HepG2 (cell line): ENCODE measurements at regions not wholly inside any gene's neighbourhood (a gene's known extent, or its start where the extent isn't known, plus 50 kb on each side); places are given as distances from the start of the nearest gene placed in this dataset.

Experiments
- BRD4 ChIP-seq: sonication (generic); formaldehyde crosslinking; IDR thresholded peaks from 2 replicates; pipeline ENCODE4 v1.4.0; 2020; ENCODE audit warnings: missing genetic modification reagents
- FOXJ3 ChIP-seq: sonication (generic); formaldehyde crosslinking; IDR thresholded peaks from 2 replicates; pipeline ENCODE4 v1.4.0; 2020; ENCODE audit warnings: missing genetic modification reagents, mild to moderate bottlenecking, borderline replicate concordance
- GABPA ChIP-seq, 2 experiments: IDR thresholded peaks; 2 replicates each; pipeline ENCODE4 v1.6.1; 2011 to 2016; ENCODE audit warnings: low read depth in 2 of 2, low read length in 1 of 2, missing biosample characterization in 1 of 2, missing genetic modification characterization in 1 of 2
- KDM5A ChIP-seq: fragments of 200-600 bp; sonication (generic); IDR thresholded peaks from 2 replicates; pipeline ENCODE4 v1.7.0; 2018; ENCODE audit warnings: antibody characterized with exemption, mild to moderate bottlenecking, low read length, borderline replicate concordance
- SOX13 ChIP-seq, 3 experiments: fragments of 450-650 bp in 1 of 3; sonication (generic) in 1 of 3; formaldehyde crosslinking in 1 of 3; IDR thresholded peaks in 2 of 3; conservative IDR thresholded peaks in 1 of 3; 2 replicates each; pipeline versions ENCODE4 v1.5.0 to v1.6.1; 2016 to 2020; ENCODE audit warnings: antibody characterized with exemption in 1 of 3, mild to moderate bottlenecking in 1 of 3, missing compliant biosample characterization in 1 of 3, missing genetic modification reagents in 1 of 3, moderate library complexity in 1 of 3
- THRA ChIP-seq: sonication (generic); formaldehyde crosslinking; IDR thresholded peaks from 2 replicates; pipeline ENCODE4 v1.4.0; 2020; ENCODE audit warnings: missing genetic modification reagents, borderline replicate concordance
- YY1 ChIP-seq: IDR thresholded peaks from 2 replicates; pipeline ENCODE4 v1.6.1; 2011; ENCODE audit warnings: low read length, low read depth, moderate library complexity, mild to moderate bottlenecking; ENCODE audit not compliant: insufficient read depth, insufficient replicate concordance
- ZC3H13 ChIP-seq: sonication (generic); formaldehyde crosslinking; IDR thresholded peaks from 2 replicates; pipeline ENCODE4 v1.8.1; 2023; ENCODE audit warnings: mild to moderate bottlenecking, missing genetic modification reagents, moderate library complexity
- ZFP91 ChIP-seq: sonication (generic); formaldehyde crosslinking; IDR thresholded peaks from 2 replicates; pipeline ENCODE4 v1.9.0; 2022; ENCODE audit warnings: missing genetic modification reagents, mild to moderate bottlenecking, borderline replicate concordance
- ZNF484 ChIP-seq: sonication (generic); formaldehyde crosslinking; IDR thresholded peaks from 2 replicates; pipeline ENCODE4 v1.5.1; 2020; ENCODE audit warnings: mild to moderate bottlenecking, low read depth, missing genetic modification reagents, borderline replicate concordance
- ZNF563 ChIP-seq: sonication (generic); formaldehyde crosslinking; IDR thresholded peaks from 2 replicates; pipeline ENCODE4 v1.8.0; 2022; ENCODE audit warnings: mild to moderate bottlenecking, moderate library complexity, missing genetic modification reagents
- TF ChIP-seq, protein P1 (sequence below): sonication (generic); formaldehyde crosslinking; IDR thresholded peaks from 2 replicates; pipeline ENCODE4 v1.4.0; 2020; ENCODE audit warnings: missing genetic modification reagents
- TF ChIP-seq, protein P2 (sequence below): sonication (generic); formaldehyde crosslinking; IDR thresholded peaks from 2 replicates; pipeline ENCODE4 v1.5.0; 2020; ENCODE audit warnings: mild to moderate bottlenecking, missing genetic modification reagents, moderate library complexity

DNA sequence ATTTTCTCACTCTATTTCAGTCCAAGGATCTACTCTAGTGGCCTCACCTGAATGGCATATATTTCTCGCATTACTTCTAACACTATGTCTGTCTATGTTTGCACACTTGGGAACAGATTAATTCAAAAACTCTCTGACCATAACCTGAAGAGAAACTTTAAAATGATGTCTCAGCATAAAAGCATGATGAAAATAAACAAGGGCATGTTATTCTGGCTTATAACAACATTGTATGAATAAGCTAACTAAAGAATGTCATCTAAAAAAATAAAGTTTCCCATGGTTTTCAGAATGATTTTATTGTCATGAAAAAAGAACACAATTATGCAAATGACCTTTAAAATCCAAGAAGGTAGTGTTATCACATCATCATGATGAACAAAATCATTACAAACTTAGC, 85.5 kb upstream of the ROBO2 start:
- TF ChIP-seq, protein P1, sequence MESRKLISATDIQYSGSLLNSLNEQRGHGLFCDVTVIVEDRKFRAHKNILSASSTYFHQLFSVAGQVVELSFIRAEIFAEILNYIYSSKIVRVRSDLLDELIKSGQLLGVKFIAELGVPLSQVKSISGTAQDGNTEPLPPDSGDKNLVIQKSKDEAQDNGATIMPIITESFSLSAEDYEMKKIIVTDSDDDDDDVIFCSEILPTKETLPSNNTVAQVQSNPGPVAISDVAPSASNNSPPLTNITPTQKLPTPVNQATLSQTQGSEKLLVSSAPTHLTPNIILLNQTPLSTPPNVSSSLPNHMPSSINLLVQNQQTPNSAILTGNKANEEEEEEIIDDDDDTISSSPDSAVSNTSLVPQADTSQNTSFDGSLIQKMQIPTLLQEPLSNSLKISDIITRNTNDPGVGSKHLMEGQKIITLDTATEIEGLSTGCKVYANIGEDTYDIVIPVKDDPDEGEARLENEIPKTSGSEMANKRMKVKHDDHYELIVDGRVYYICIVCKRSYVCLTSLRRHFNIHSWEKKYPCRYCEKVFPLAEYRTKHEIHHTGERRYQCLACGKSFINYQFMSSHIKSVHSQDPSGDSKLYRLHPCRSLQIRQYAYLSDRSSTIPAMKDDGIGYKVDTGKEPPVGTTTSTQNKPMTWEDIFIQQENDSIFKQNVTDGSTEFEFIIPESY (CRISPR knock-in tag): no peak
- TF ChIP-seq THRA (CRISPR knock-in tag) (no peak), ZNF563 (no peak), BRD4 (CRISPR knock-in tag) (no peak), ZFP91 (CRISPR knock-in tag) (no peak), ZNF484 (no peak), GABPA (IDR thresholded peaks at IDR 0.05; ENCODE audit: low read depth, low read length) (no peak), GABPA (CRISPR knock-in tag; IDR thresholded peaks at IDR 0.05; ENCODE audit: low read depth) (no peak), KDM5A (no peak), FOXJ3 (CRISPR knock-in tag) (no peak), SOX13 (IDR thresholded peaks at IDR 0.05) (no peak), SOX13 (CRISPR knock-in tag; conservative IDR thresholded peaks at IDR 0.05 in 1 of 2, IDR thresholded peaks at IDR 0.05 in 1 of 2) (no peak), YY1 (no peak), ZC3H13 (CRISPR knock-in tag) (no peak)
- TF ChIP-seq, protein P2, sequence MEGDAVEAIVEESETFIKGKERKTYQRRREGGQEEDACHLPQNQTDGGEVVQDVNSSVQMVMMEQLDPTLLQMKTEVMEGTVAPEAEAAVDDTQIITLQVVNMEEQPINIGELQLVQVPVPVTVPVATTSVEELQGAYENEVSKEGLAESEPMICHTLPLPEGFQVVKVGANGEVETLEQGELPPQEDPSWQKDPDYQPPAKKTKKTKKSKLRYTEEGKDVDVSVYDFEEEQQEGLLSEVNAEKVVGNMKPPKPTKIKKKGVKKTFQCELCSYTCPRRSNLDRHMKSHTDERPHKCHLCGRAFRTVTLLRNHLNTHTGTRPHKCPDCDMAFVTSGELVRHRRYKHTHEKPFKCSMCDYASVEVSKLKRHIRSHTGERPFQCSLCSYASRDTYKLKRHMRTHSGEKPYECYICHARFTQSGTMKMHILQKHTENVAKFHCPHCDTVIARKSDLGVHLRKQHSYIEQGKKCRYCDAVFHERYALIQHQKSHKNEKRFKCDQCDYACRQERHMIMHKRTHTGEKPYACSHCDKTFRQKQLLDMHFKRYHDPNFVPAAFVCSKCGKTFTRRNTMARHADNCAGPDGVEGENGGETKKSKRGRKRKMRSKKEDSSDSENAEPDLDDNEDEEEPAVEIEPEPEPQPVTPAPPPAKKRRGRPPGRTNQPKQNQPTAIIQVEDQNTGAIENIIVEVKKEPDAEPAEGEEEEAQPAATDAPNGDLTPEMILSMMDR (CRISPR knock-in tag): no peak
